ENCODE measurements at regions not wholly inside any gene's neighbourhood (a gene's known extent, or its start where the extent isn't known, plus 50 kb on each side); places are given as distances from the start of the nearest gene placed in this dataset.

DNA sequence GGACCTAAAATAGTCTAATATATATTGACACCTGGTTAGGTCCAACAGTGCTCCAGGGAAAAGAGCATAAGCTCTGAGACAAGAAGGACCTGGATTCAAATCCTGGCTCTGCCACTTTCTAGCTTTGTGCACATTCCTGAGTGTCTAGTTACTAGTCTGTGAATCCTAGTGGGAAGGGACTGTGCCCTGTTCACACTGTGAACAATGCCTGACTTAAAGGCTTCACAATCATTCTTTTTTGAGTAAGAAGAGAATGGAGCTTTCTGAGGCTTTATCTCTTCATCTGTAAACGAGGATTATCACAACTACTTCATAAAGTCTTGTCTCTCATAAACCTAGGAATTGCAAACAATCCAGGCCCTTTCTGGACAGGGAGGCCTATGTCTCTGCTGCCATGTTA lies 235.9 kb downstream of the SOX2 start:
- no peak overlapping the region for H3K4me3 ChIP-seq (ENCODE audit: severe bottlenecking)
- TF ChIP-seq, protein P1, sequence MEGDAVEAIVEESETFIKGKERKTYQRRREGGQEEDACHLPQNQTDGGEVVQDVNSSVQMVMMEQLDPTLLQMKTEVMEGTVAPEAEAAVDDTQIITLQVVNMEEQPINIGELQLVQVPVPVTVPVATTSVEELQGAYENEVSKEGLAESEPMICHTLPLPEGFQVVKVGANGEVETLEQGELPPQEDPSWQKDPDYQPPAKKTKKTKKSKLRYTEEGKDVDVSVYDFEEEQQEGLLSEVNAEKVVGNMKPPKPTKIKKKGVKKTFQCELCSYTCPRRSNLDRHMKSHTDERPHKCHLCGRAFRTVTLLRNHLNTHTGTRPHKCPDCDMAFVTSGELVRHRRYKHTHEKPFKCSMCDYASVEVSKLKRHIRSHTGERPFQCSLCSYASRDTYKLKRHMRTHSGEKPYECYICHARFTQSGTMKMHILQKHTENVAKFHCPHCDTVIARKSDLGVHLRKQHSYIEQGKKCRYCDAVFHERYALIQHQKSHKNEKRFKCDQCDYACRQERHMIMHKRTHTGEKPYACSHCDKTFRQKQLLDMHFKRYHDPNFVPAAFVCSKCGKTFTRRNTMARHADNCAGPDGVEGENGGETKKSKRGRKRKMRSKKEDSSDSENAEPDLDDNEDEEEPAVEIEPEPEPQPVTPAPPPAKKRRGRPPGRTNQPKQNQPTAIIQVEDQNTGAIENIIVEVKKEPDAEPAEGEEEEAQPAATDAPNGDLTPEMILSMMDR (IDR thresholded peaks at IDR 0.05; ENCODE audit: poor library complexity, severe bottlenecking), result no peak
- DNase-seq (ENCODE audit: low spot score), result no peak
- no peaks in the 10 kb centered on the region for H3K27me3 ChIP-seq (ENCODE audit: insufficient read depth, poor library complexity, severe bottlenecking)
- H3K9me3 ChIP-seq (ENCODE audit: severe bottlenecking), result no peaks in the 10 kb centered on the region
- H3K4me1 ChIP-seq (ENCODE audit: insufficient read depth, poor library complexity, severe bottlenecking), result no peaks in the 10 kb centered on the region
- no peak for ATAC-seq (ENCODE audit: low read depth)
- no peaks in the 10 kb centered on the region for H3K36me3 ChIP-seq (ENCODE audit: low read depth)
- H3K27ac ChIP-seq (ENCODE audit: poor library complexity, severe bottlenecking), result no peak overlapping the region

DNA sequence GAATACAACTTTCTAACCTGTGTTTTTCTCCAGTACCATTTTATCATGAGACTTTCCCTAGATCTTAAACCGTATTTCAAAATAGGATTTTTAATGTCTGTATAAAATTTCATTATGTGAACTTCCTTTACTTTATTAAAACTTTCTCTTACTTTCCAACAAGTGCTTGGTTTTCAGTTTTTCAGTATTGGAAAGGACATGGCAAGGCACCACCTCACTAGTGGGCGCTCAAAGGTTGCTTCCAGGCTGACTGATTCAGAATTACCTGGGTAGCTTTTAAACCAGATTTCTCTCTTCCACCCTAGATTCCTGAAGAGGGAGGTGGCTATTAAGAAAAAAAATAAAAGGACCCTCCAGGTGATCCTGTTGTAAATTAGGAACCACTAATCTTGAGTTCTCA lies 236.6 kb downstream of the SOX2 start:
- H3K27me3 ChIP-seq (ENCODE audit: insufficient read depth, poor library complexity, severe bottlenecking), result no peaks in the 10 kb centered on the region
- H3K9me3 ChIP-seq (ENCODE audit: severe bottlenecking), result no peaks in the 10 kb centered on the region
- no peak overlapping the region for H3K27ac ChIP-seq (ENCODE audit: poor library complexity, severe bottlenecking)
- H3K4me3 ChIP-seq (ENCODE audit: severe bottlenecking), result no peak overlapping the region
- DNase-seq (ENCODE audit: low spot score) (no peak), ATAC-seq (ENCODE audit: low read depth) (peak; percentile 53; the same call in 1 of the 3 replicates)
- no peaks in the 10 kb centered on the region for H3K36me3 ChIP-seq (ENCODE audit: low read depth)
- no peaks in the 10 kb centered on the region for H3K4me1 ChIP-seq (ENCODE audit: insufficient read depth, poor library complexity, severe bottlenecking)
- TF ChIP-seq, protein P1 (IDR thresholded peaks at IDR 0.05; ENCODE audit: poor library complexity, severe bottlenecking), result peak; percentile 82

DNA sequence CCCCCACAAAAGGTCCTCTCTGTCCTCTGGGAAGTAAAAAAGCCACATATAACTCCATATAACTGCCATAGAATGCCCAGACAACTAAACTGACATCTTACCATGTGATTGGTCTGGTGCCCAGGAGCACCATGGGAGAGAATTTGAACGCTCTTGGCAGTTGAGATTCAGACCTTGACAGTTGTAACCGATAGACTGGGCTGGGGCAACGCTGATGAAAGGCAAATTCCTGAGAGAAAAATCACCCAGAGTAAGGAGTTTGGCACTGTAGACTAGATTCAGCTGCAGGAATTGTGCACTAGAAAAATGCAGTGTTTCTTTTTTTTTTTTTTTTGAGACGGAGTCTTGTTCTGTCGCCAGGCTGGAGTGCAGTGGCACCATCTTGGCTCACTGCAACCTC lies 240.5 kb downstream of the SOX2 start:
- no peak for DNase-seq (ENCODE audit: low spot score)
- Histone ChIP-seq H3K9me3 (ENCODE audit: severe bottlenecking) (no peaks in the 10 kb centered on the region), H3K36me3 (ENCODE audit: low read depth) (no peaks in the 10 kb centered on the region), H3K4me3 (ENCODE audit: severe bottlenecking) (no peak overlapping the region), H3K27me3 (ENCODE audit: insufficient read depth, poor library complexity, severe bottlenecking) (no peaks in the 10 kb centered on the region), H3K27ac (ENCODE audit: poor library complexity, severe bottlenecking) (no peak overlapping the region), H3K4me1 (ENCODE audit: insufficient read depth, poor library complexity, severe bottlenecking) (no peaks in the 10 kb centered on the region)
- ATAC-seq (ENCODE audit: low read depth), result 0 out of 3 replicates have a peak, but pooled peaks have one; percentile 31
- TF ChIP-seq, protein P1 (IDR thresholded peaks at IDR 0.05; ENCODE audit: poor library complexity, severe bottlenecking), result no peak

DNA sequence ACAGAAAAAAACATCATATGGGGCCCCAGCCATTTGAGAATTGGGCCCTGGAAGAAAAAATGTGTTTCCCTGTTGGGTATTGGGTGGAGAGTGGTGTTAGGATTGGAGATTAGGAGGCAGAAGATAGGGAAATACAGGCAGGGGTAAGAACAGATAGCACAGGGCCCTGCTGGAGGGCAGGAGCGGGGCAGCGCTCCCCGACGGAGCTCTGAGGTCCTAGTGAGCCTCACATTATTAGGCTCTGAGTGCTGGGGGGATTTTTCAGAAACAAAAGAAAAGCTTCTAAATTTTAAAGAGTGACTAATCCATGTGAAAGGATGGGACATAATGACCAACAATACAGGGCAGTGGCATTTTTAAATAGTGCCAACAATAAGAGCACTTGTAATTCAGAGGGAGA lies 241.2 kb downstream of the SOX2 start:
- no peak overlapping the region for H3K27ac ChIP-seq (ENCODE audit: poor library complexity, severe bottlenecking)
- ATAC-seq (ENCODE audit: low read depth) (no peak), DNase-seq (ENCODE audit: low spot score) (no peak)
- H3K36me3 ChIP-seq (ENCODE audit: low read depth), result no peaks in the 10 kb centered on the region
- H3K27me3 ChIP-seq (ENCODE audit: insufficient read depth, poor library complexity, severe bottlenecking), result no peaks in the 10 kb centered on the region
- TF ChIP-seq, protein P1 (IDR thresholded peaks at IDR 0.05; ENCODE audit: poor library complexity, severe bottlenecking), result no peak
- H3K4me3 ChIP-seq (ENCODE audit: severe bottlenecking), result no peak overlapping the region
- no peaks in the 10 kb centered on the region for H3K9me3 ChIP-seq (ENCODE audit: severe bottlenecking)
- H3K4me1 ChIP-seq (ENCODE audit: insufficient read depth, poor library complexity, severe bottlenecking), result no peaks in the 10 kb centered on the region

DNA sequence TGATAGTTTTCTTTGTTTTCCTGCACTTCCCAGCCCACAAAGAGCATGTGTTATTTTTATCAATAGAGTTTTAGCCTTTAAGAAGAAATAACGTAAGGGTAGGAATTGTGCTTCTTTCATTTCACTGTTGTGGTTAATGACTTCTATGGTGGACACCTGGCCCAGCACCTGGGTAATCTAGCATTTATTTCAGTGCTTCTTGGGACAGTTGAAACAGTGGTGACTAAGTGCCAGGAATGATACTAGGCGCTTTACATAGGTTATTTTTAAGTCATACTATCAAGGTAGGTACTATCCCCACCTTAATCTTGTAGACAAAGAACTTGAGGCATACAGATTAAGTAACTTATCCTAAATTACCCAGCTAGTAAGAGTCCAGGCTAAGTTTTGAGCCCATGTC lies 243.8 kb downstream of the SOX2 start:
- H3K36me3 ChIP-seq (ENCODE audit: low read depth), result no peaks in the 10 kb centered on the region
- H3K4me3 ChIP-seq (ENCODE audit: severe bottlenecking), result no peak overlapping the region
- no peak for ATAC-seq (ENCODE audit: low read depth)
- DNase-seq (ENCODE audit: low spot score), result no peak
- no peaks in the 10 kb centered on the region for H3K27me3 ChIP-seq (ENCODE audit: insufficient read depth, poor library complexity, severe bottlenecking)
- TF ChIP-seq, protein P1 (IDR thresholded peaks at IDR 0.05; ENCODE audit: poor library complexity, severe bottlenecking), result no peak
- no peaks in the 10 kb centered on the region for H3K9me3 ChIP-seq (ENCODE audit: severe bottlenecking)
- H3K4me1 ChIP-seq (ENCODE audit: insufficient read depth, poor library complexity, severe bottlenecking), result no peaks in the 10 kb centered on the region
- H3K27ac ChIP-seq (ENCODE audit: poor library complexity, severe bottlenecking), result no peak overlapping the region

Measured in RWPE2 (cell line).